ENCODE measurements at regions not wholly inside any gene's neighbourhood (a gene's known extent, or its start where the extent isn't known, plus 50 kb on each side); places are given as distances from the start of the nearest gene placed in this dataset.

GRCh38 chr18:65567372-65567771 is 183.4 kb upstream of the CDH7 start:
- H3K9me3 ChIP-seq (ENCODE audit: control insufficient read depth, insufficient read depth, low read depth, low read length): peaks cover 6% of the 10 kb centered on the region; the same call in 1 of the 2 replicates
- no peak overlapping the region for H3K27ac ChIP-seq (ENCODE audit: low read depth, low read length)
- H3K27me3 ChIP-seq (ENCODE audit: control insufficient read depth, insufficient read depth, low read length): no peaks in the 10 kb centered on the region
- H3K4me3 ChIP-seq (ENCODE audit: low read depth, low read length): no peak overlapping the region
- H3K36me3 ChIP-seq (ENCODE audit: control insufficient read depth, insufficient read depth, low read length): no peaks in the 10 kb centered on the region
- no peak overlapping the region for H3K9ac ChIP-seq (ENCODE audit: low read length)
- no peaks in the 10 kb centered on the region for H3K4me1 ChIP-seq (ENCODE audit: control insufficient read depth, insufficient read depth, low read length)

GRCh38 chr18:65548316-65548715 is 202.5 kb upstream of the CDH7 start:
- H3K4me3 ChIP-seq (ENCODE audit: low read depth, low read length): no peak overlapping the region
- no peaks in the 10 kb centered on the region for H3K27me3 ChIP-seq (ENCODE audit: control insufficient read depth, insufficient read depth, low read length)
- H3K27ac ChIP-seq (ENCODE audit: low read depth, low read length): no peak overlapping the region
- H3K36me3 ChIP-seq (ENCODE audit: control insufficient read depth, insufficient read depth, low read length): no peaks in the 10 kb centered on the region
- H3K9me3 ChIP-seq (ENCODE audit: control insufficient read depth, insufficient read depth, low read depth, low read length): no peaks in the 10 kb centered on the region
- H3K9ac ChIP-seq (ENCODE audit: low read length): no peak overlapping the region
- H3K4me1 ChIP-seq (ENCODE audit: control insufficient read depth, insufficient read depth, low read length): no peaks in the 10 kb centered on the region

DNA sequence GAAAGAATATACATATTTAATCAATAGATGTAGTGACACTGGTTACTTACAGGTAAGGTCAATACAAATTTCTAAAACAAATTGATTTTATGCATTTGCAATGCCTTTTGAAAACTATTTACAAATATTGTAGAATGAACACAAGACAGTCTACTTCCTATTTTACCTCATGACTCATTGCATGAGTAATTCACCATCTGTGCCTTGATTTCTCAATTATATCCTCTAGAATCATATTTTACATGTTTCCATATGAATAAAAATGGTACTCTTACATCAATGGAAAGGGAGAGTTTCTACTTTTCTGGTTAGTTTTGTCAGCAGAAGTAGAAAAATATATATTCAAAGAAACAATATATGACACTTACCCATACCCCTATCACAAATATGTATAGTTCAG is 203.8 kb upstream of the CDH7 start:
- H3K9me3 ChIP-seq (ENCODE audit: control insufficient read depth, insufficient read depth, low read depth, low read length): no peaks in the 10 kb centered on the region
- no peak overlapping the region for H3K27ac ChIP-seq (ENCODE audit: low read depth, low read length)
- H3K27me3 ChIP-seq (ENCODE audit: control insufficient read depth, insufficient read depth, low read length): no peaks in the 10 kb centered on the region
- H3K4me1 ChIP-seq (ENCODE audit: control insufficient read depth, insufficient read depth, low read length): no peaks in the 10 kb centered on the region
- H3K36me3 ChIP-seq (ENCODE audit: control insufficient read depth, insufficient read depth, low read length): no peaks in the 10 kb centered on the region
- no peak overlapping the region for H3K4me3 ChIP-seq (ENCODE audit: low read depth, low read length)
- H3K9ac ChIP-seq (ENCODE audit: low read length): no peak overlapping the region

GRCh38 chr18:65544701-65545100 is 206.1 kb upstream of the CDH7 start:
- Histone ChIP-seq H3K27ac (ENCODE audit: low read depth, low read length) (no peak overlapping the region), H3K9me3 (ENCODE audit: control insufficient read depth, insufficient read depth, low read depth, low read length) (no peaks in the 10 kb centered on the region), H3K4me3 (ENCODE audit: low read depth, low read length) (no peak overlapping the region), H3K27me3 (ENCODE audit: control insufficient read depth, insufficient read depth, low read length) (no peaks in the 10 kb centered on the region), H3K9ac (ENCODE audit: low read length) (no peak overlapping the region), H3K36me3 (ENCODE audit: control insufficient read depth, insufficient read depth, low read length) (no peaks in the 10 kb centered on the region), H3K4me1 (ENCODE audit: control insufficient read depth, insufficient read depth, low read length) (no peaks in the 10 kb centered on the region)

GRCh38 chr18:65527879-65528633 is 222.8 kb upstream of the CDH7 start:
- Histone ChIP-seq H3K4me1 (ENCODE audit: control insufficient read depth, insufficient read depth, low read length) (no peaks in the 10 kb centered on the region), H3K27ac (ENCODE audit: low read depth, low read length) (no peak overlapping the region), H3K4me3 (ENCODE audit: low read depth, low read length) (no peak overlapping the region), H3K9me3 (ENCODE audit: control insufficient read depth, insufficient read depth, low read depth, low read length) (no peaks in the 10 kb centered on the region), H3K9ac (ENCODE audit: low read length) (no peak overlapping the region), H3K36me3 (ENCODE audit: control insufficient read depth, insufficient read depth, low read length) (no peaks in the 10 kb centered on the region), H3K27me3 (ENCODE audit: control insufficient read depth, insufficient read depth, low read length) (no peaks in the 10 kb centered on the region)

- H3K36me3 ChIP-seq (ENCODE audit: control insufficient read depth, insufficient read depth, low read length): no peaks in the 10 kb centered on the region
- H3K4me3 ChIP-seq (ENCODE audit: low read depth, low read length): no peak overlapping the region
- no peaks in the 10 kb centered on the region for H3K9me3 ChIP-seq (ENCODE audit: control insufficient read depth, insufficient read depth, low read depth, low read length)
- H3K27ac ChIP-seq (ENCODE audit: low read depth, low read length): no peak overlapping the region
- H3K27me3 ChIP-seq (ENCODE audit: control insufficient read depth, insufficient read depth, low read length): no peaks in the 10 kb centered on the region
- H3K9ac ChIP-seq (ENCODE audit: low read length): no peak overlapping the region
- no peaks in the 10 kb centered on the region for H3K4me1 ChIP-seq (ENCODE audit: control insufficient read depth, insufficient read depth, low read length)
Observed at GRCh38 chr18:65526099-65526498, 224.7 kb upstream of the CDH7 start.

GRCh38 chr18:65523461-65523860 is 227.4 kb upstream of the CDH7 start:
- Histone ChIP-seq H3K36me3 (ENCODE audit: control insufficient read depth, insufficient read depth, low read length) (no peaks in the 10 kb centered on the region), H3K9ac (ENCODE audit: low read length) (no peak overlapping the region), H3K4me1 (ENCODE audit: control insufficient read depth, insufficient read depth, low read length) (no peaks in the 10 kb centered on the region), H3K27me3 (ENCODE audit: control insufficient read depth, insufficient read depth, low read length) (no peaks in the 10 kb centered on the region), H3K4me3 (ENCODE audit: low read depth, low read length) (no peak overlapping the region), H3K27ac (ENCODE audit: low read depth, low read length) (no peak overlapping the region), H3K9me3 (ENCODE audit: control insufficient read depth, insufficient read depth, low read depth, low read length) (no peaks in the 10 kb centered on the region)

DNA sequence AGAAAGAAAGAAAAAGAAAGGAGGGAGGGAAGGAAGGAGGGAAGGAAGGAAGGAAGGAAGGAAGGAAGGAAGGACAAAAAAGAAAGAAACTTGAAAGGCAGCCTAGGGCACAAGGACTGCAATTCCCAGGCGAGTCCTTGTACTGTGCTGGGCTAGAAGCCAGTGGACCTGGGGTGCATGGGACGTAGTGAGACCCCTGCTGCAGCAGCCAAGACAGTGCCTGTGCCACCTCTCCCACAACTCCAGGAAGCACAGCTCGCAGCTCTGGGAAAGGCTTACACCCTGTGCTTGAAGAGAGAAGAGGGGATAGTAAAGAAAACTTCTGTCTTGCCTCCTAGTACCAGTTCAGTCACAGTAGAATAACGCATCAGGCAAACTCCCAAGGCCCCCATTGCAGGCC is 227.9 kb upstream of the CDH7 start:
- Histone ChIP-seq H3K36me3 (ENCODE audit: control insufficient read depth, insufficient read depth, low read length) (no peaks in the 10 kb centered on the region), H3K4me1 (ENCODE audit: control insufficient read depth, insufficient read depth, low read length) (no peaks in the 10 kb centered on the region), H3K9ac (ENCODE audit: low read length) (no peak overlapping the region), H3K27ac (ENCODE audit: low read depth, low read length) (no peak overlapping the region), H3K4me3 (ENCODE audit: low read depth, low read length) (no peak overlapping the region), H3K27me3 (ENCODE audit: control insufficient read depth, insufficient read depth, low read length) (no peaks in the 10 kb centered on the region), H3K9me3 (ENCODE audit: control insufficient read depth, insufficient read depth, low read depth, low read length) (no peaks in the 10 kb centered on the region)

- Histone ChIP-seq H3K27ac (ENCODE audit: low read depth, low read length) (no peak overlapping the region), H3K27me3 (ENCODE audit: control insufficient read depth, insufficient read depth, low read length) (no peaks in the 10 kb centered on the region), H3K4me1 (ENCODE audit: control insufficient read depth, insufficient read depth, low read length) (no peaks in the 10 kb centered on the region), H3K9me3 (ENCODE audit: control insufficient read depth, insufficient read depth, low read depth, low read length) (no peaks in the 10 kb centered on the region), H3K9ac (ENCODE audit: low read length) (no peak overlapping the region), H3K4me3 (ENCODE audit: low read depth, low read length) (no peak overlapping the region), H3K36me3 (ENCODE audit: control insufficient read depth, insufficient read depth, low read length) (no peaks in the 10 kb centered on the region)
Observed at GRCh38 chr18:65516209-65516608, 234.6 kb upstream of the CDH7 start.

DNA sequence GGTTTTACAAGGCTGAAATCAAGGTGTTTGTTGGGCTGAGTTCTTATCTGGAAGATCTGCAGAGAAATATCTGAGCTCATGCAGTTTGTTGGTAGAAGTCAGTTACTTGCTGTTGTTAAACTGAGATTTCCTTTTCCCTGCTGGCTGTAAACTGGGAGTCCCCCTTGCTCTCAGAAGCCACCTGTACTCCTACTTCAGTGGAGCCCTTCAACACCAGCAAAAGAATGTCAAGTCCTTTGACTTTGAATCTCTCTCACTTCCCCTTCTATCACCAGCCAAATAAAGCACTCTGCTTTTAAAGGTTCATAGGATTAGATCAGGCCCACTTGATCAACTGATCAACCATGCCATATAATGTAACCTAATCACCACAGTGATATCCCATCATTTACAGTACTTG is 252.2 kb upstream of the CDH7 start:
- Histone ChIP-seq H3K9me3 (ENCODE audit: control insufficient read depth, insufficient read depth, low read depth, low read length) (no peaks in the 10 kb centered on the region), H3K27me3 (ENCODE audit: control insufficient read depth, insufficient read depth, low read length) (no peaks in the 10 kb centered on the region), H3K9ac (ENCODE audit: low read length) (no peak overlapping the region), H3K4me1 (ENCODE audit: control insufficient read depth, insufficient read depth, low read length) (no peaks in the 10 kb centered on the region), H3K27ac (ENCODE audit: low read depth, low read length) (no peak overlapping the region), H3K4me3 (ENCODE audit: low read depth, low read length) (no peak overlapping the region), H3K36me3 (ENCODE audit: control insufficient read depth, insufficient read depth, low read length) (no peaks in the 10 kb centered on the region)

DNA sequence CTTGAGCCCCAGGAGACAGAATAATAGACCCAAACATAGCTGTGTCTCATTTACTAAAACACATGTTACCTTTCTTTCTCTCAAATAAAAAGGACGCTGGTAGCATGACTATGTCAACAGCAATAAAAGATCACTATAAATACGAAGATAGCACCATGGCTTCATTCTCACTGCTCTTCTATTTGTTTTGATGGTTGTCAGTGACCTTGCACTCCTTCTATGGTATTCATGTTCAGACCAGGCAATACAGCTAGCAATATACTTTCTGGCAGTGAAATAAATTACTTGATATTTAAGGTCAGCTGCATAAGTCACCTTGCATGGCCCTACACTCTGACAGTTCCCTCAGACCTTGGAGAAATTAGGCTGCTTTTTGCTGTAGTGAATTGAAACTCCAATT is 263.2 kb upstream of the CDH7 start:
- Histone ChIP-seq H3K9me3 (ENCODE audit: control insufficient read depth, insufficient read depth, low read depth, low read length) (no peaks in the 10 kb centered on the region), H3K9ac (ENCODE audit: low read length) (no peak overlapping the region), H3K36me3 (ENCODE audit: control insufficient read depth, insufficient read depth, low read length) (no peaks in the 10 kb centered on the region), H3K27ac (ENCODE audit: low read depth, low read length) (no peak overlapping the region), H3K4me3 (ENCODE audit: low read depth, low read length) (no peak overlapping the region), H3K27me3 (ENCODE audit: control insufficient read depth, insufficient read depth, low read length) (no peaks in the 10 kb centered on the region), H3K4me1 (ENCODE audit: control insufficient read depth, insufficient read depth, low read length) (no peaks in the 10 kb centered on the region)

Measured in HUES6 (cell line).